Stomach (tissue), 8 donors: ENCODE measurements at regions not wholly inside any gene's neighbourhood (a gene's known extent, or its start where the extent isn't known, plus 50 kb on each side); places are given as distances from the start of the nearest gene placed in this dataset.

Experiments
- DNase-seq, 2 donors: peaks; one replicate each; pipeline versions ENCODE4 v3.0.0 to v3.0.0-alpha.2; 2013 to 2019
- H3K27ac ChIP-seq, 5 donors: fragments of 200-600 bp in 4 of 5; sonication (generic) in 4 of 5; one replicate each; pipeline ENCODE4 v1.5.1; 2013 to 2019; ENCODE audit warnings: mild to moderate bottlenecking in 1 of 5, moderate library complexity in 1 of 5
- H3K27me3 ChIP-seq, 3 donors: fragments of 200-600 bp; sonication (generic); one replicate each; pipeline ENCODE4 v1.5.1; 2017 to 2019; ENCODE audit warnings: mixed run types in 1 of 3
- H3K36me3 ChIP-seq, 4 donors: fragments of 200-600 bp; sonication (generic); 1 replicate in 3 of 4; 2 replicates in 1 of 4; pipeline ENCODE4 v1.5.1; 2016 to 2019
- H3K4me1 ChIP-seq, 4 donors: fragments of 200-600 bp; sonication (generic); one replicate each; pipeline ENCODE4 v1.5.1; 2016 to 2019
- H3K4me3 ChIP-seq, 4 donors: fragments of 200-600 bp; sonication (generic) in 3 of 4; one replicate each; pipeline ENCODE4 v1.5.1; 2016 to 2019; ENCODE audit warnings: mild to moderate bottlenecking in 1 of 4
- H3K9me3 ChIP-seq, 4 donors: fragments of 200-600 bp; sonication (generic); one replicate each; pipeline ENCODE4 v1.5.1; 2016 to 2019
- EP300 ChIP-seq: sonication (generic); formaldehyde crosslinking; IDR thresholded peaks from one replicate; pipeline ENCODE4 v1.6.1; 2017; ENCODE audit warnings: antibody characterized with exemption
- POLR2A ChIP-seq, 4 donors: fragments of 450-650 bp; IDR thresholded peaks; one replicate each; pipeline ENCODE4 v1.6.1; 2016; ENCODE audit warnings: antibody characterized with exemption in 4 of 4, control low read depth in 2 of 4, mild to moderate bottlenecking in 1 of 4, moderate library complexity in 1 of 4
- POLR2AphosphoS5 ChIP-seq, 3 donors: sonication (generic); formaldehyde crosslinking; IDR thresholded peaks; one replicate each; pipeline ENCODE4 v1.6.1; 2016; ENCODE audit warnings: antibody characterized with exemption in 3 of 3
- WGBS, 5 donors: extraction: QIAGEN DNeasy Blood & Tissue Kit in 3 of 5; methylation state at CpG; one replicate each; pipeline versions ENCODE4 v1.1.5 to v1.1.7; 2013 to 2018; 5-methylcytosine and 5-hydroxymethylcytosine counted together
- intact Hi-C: fragments of 100-400 bp; cut with DNase I; formaldehyde crosslinking; loops from one replicate; pipeline ENCODE4 v1.15.1; 2023; ENCODE audit warnings: low total_unique reads
- TF ChIP-seq, protein P1 (sequence below), 7 experiments: fragments of 450-650 bp in 4 of 7; fragments of 200-600 bp in 3 of 7; sonication (generic) in 3 of 7; IDR thresholded peaks; one replicate each; pipeline ENCODE4 v1.5.1; 2016 to 2019; ENCODE audit warnings: antibody characterized with exemption in 7 of 7, control low read depth in 2 of 7, mild to moderate bottlenecking in 1 of 7
- donor health status: healthy with polysubstance abuse.
- donor health status: Bipolar disorder and iron deficiency.
- donor health status: healthy.

DNA sequence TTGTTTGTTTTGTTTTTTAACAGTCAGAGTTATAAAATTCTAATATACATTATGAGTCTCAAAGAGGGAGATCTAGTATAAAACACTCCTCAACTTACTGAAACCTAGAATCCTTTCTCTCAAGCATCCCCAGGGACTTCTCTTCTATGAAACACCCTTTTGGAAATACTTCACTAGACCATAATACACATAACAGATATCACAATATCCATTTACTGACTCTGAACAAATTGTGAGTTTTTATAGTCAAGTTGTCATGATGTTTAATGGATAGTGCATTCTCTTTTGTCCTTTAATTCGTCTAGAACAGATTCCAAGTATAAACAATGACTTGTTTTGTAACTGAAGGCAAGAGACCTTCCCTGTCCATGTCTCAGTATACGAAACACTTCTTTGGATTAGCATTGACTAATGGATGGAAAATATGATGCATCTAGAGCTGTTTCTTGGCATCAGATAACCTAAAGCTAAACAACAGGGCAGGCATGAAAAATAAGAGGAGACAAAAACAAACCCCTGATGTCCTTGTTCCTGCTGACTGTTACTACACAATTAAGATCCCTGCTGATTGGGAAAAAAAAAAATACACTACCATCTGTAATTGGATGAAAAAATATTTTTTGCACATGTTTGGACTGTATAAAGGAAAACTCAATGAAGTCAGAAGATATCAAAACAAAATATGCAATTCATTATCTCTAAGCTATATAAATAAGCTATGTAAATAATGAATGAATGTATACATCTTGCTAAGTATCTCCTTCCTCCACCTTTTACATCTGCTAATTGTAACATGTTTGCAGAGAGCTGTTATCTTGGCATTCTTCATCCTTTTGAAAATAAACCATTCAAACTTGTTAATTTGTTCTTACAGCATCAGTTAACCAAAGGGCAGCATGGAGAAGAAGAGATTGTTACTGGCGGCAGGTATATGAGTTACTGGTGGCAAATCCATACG, 214.2 kb downstream of the LACC1 start:
- 53 to 68% (median 57%) methylated on average over 4 of the region's 4 CpGs for WGBS, 5 donors
- Histone ChIP-seq H3K4me1 (no peaks in the 10 kb centered on the region), H3K4me3 (no peak overlapping the region), H3K27ac (no peak overlapping the region), H3K27me3 (no peaks in the 10 kb centered on the region), H3K36me3 (no peaks in the 10 kb centered on the region), H3K9me3 (no peaks in the 10 kb centered on the region)
- DNase-seq: peak in 1 of 2 donors; percentile 55
- TF ChIP-seq EP300 (no peak), POLR2AphosphoS5 (IDR thresholded peaks at IDR 0.05) (peak in 2 of 3 donors; percentile 22 to 23)
- intact Hi-C loops: no loop called here

DNA sequence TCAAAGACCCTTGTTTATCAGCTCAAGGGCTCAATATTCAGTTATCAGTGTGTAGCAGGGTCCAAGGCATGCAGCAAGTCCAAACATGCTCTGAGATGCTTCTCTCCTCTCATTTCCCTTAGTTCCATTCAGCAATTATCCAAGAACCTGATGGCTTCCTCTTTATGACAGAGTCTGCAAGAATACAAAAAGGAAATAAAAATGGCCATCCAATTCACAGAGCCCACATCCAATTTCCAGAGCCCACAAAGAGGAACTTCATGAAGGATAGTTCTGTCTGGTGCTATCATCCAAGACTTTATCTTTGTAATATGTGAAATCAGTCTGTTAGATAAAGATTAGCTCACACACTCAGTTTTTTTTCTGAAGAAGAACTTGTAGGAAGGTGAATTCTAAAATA, 217.2 kb downstream of the LACC1 start:
- intact Hi-C loops: no loop called here
- Histone ChIP-seq H3K27ac (no peak overlapping the region), H3K4me3 (no peak overlapping the region), H3K9me3 (peaks cover 0 to 8% (median 0%) of the 10 kb centered on the region in 4 donors), H3K36me3 (no peaks in the 10 kb centered on the region), H3K4me1 (no peaks in the 10 kb centered on the region), H3K27me3 (no peaks in the 10 kb centered on the region)
- no peak for DNase-seq
- TF ChIP-seq POLR2A (IDR thresholded peaks at IDR 0.05) (no peak), EP300 (no peak), POLR2AphosphoS5 (IDR thresholded peaks at IDR 0.05) (no peak)
- TF ChIP-seq, protein P1, sequence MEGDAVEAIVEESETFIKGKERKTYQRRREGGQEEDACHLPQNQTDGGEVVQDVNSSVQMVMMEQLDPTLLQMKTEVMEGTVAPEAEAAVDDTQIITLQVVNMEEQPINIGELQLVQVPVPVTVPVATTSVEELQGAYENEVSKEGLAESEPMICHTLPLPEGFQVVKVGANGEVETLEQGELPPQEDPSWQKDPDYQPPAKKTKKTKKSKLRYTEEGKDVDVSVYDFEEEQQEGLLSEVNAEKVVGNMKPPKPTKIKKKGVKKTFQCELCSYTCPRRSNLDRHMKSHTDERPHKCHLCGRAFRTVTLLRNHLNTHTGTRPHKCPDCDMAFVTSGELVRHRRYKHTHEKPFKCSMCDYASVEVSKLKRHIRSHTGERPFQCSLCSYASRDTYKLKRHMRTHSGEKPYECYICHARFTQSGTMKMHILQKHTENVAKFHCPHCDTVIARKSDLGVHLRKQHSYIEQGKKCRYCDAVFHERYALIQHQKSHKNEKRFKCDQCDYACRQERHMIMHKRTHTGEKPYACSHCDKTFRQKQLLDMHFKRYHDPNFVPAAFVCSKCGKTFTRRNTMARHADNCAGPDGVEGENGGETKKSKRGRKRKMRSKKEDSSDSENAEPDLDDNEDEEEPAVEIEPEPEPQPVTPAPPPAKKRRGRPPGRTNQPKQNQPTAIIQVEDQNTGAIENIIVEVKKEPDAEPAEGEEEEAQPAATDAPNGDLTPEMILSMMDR (IDR thresholded peaks at IDR 0.05): no peak

DNA sequence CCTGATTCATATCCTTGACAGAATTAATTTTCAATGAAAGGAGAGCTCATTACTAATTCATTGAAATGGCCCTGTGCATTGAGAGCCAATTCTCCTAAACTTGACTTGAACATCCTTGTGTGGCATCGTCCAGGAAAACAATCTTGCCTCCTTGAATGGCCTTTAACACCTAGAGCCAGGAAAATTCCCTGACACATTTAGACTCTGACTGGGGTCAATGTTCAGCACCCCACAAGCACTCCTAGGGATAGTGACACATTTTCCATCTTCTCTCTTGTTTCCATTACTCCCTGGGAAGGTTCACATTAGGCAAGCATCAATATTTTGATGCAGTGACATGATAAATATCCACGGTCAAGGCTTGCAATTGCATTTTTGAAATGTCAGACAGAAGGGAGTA, 218.9 kb downstream of the LACC1 start:
- Histone ChIP-seq H3K36me3 (no peaks in the 10 kb centered on the region), H3K27ac (no peak overlapping the region), H3K4me1 (no peaks in the 10 kb centered on the region), H3K9me3 (peaks cover 0 to 9% (median 0%) of the 10 kb centered on the region in 4 donors), H3K4me3 (no peak overlapping the region), H3K27me3 (no peaks in the 10 kb centered on the region)
- WGBS, 5 donors: 89 to 95% (median 93%) methylated on average over 2 of the region's 2 CpGs
- intact Hi-C loops: no loop called here
- no peak for DNase-seq
- no peak for TF ChIP-seq POLR2A (IDR thresholded peaks at IDR 0.05)
- TF ChIP-seq, protein P1 (IDR thresholded peaks at IDR 0.05): no peak
- no peak for TF ChIP-seq EP300
- TF ChIP-seq POLR2AphosphoS5 (IDR thresholded peaks at IDR 0.05): no peak

DNA sequence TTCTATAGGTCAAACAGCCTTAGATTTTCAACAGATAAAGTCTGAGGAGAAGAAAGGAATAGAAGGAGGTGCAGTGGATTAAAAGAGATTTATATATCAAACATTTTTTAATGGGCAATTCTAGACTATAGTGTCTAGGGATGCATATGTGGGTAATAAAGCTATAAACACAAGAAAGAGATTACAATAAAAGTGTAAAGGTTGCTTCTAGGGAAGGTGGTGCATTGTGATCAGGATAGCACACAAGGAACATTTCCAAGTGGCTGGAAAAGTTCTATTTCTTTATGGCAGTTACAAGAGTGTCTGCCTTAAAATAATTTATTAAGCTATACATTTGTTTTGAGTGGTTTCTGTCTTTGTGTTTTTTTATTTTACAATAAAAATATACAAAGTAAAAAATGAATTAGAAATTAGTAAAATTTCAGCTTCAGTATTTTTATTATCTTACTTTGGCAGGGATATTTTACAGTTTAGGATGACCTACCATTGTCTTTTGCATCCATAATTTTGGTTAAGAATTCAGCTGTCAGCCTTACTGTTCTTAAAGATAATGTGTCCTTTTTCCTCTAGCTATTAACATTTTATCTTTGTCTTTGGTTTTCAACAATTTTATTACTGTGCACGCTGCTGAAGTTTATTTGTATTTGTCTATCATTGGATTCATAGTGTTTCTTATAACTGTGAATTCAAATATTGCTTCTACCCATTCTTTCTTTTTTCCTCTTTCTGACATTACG, 221.8 kb downstream of the LACC1 start:
- H3K27ac ChIP-seq: no peak overlapping the region
- H3K4me3 ChIP-seq: no peak overlapping the region
- no peaks in the 10 kb centered on the region for H3K36me3 ChIP-seq
- WGBS, 5 donors: 45 to 69% (median 50%) methylated on average over 2 of the region's 2 CpGs
- H3K4me1 ChIP-seq: peaks cover 0 to 15% (median 5%) of the 10 kb centered on the region in 4 donors
- intact Hi-C loops: no loop called here
- H3K9me3 ChIP-seq: peaks cover 0 to 9% (median 0%) of the 10 kb centered on the region in 4 donors
- DNase-seq: no peak
- no peaks in the 10 kb centered on the region for H3K27me3 ChIP-seq
- TF ChIP-seq EP300 (no peak), POLR2A (IDR thresholded peaks at IDR 0.05) (no peak), POLR2AphosphoS5 (IDR thresholded peaks at IDR 0.05) (no peak)
- TF ChIP-seq, protein P1 (IDR thresholded peaks at IDR 0.05): no peak
